Dendritic cell treated with granulocyte-macrophage colony-stimulating factor and Interleukin-4, amounts not matched to agents 40 ng/mL and 50 ng/mL, for 4 days (primary cell): ENCODE measurements at regions not wholly inside any gene's neighbourhood (a gene's known extent, or its start where the extent isn't known, plus 50 kb on each side); places are given as distances from the start of the nearest gene placed in this dataset.

Source experiments
- H3K27ac Mint-ChIP-seq: one replicate; pipeline ENCODE4 v1.8.0; 2022; ENCODE audit warnings: mild to moderate bottlenecking, mixed read lengths
- H3K27me3 Mint-ChIP-seq: one replicate; pipeline ENCODE4 v1.8.0; 2022; ENCODE audit warnings: mild to moderate bottlenecking, mixed read lengths
- H3K36me3 Mint-ChIP-seq: one replicate; pipeline ENCODE4 v1.8.0; 2022; ENCODE audit warnings: low read depth, mixed read lengths
- H3K4me1 Mint-ChIP-seq: one replicate; pipeline ENCODE4 v1.8.0; 2022; ENCODE audit warnings: low read depth, mixed read lengths
- H3K4me3 Mint-ChIP-seq: one replicate; pipeline ENCODE4 v1.8.0; 2022; ENCODE audit warnings: mild to moderate bottlenecking, moderate library complexity, mixed read lengths
- H3K9me3 Mint-ChIP-seq: one replicate; pipeline ENCODE4 v1.8.0; 2022; ENCODE audit warnings: mixed read lengths
- intact Hi-C: fragments of 100-400 bp; cut with micrococcal nuclease; formaldehyde crosslinking; loops from one replicate; pipeline ENCODE4 v1.15.0; 2022

GRCh38 chr5:68407311-68408239 lies 192.0 kb downstream of the PIK3R1 start:
- Mint-ChIP-seq H3K36me3 (no peaks in the 10 kb centered on the region), H3K4me1 (peaks cover 7% of the 10 kb centered on the region), H3K4me3 (no peak overlapping the region), H3K27me3 (no peaks in the 10 kb centered on the region), H3K27ac (peak overlapping the region; percentile 43), H3K9me3 (no peaks in the 10 kb centered on the region)
- intact Hi-C loops, result no loop called here

DNA sequence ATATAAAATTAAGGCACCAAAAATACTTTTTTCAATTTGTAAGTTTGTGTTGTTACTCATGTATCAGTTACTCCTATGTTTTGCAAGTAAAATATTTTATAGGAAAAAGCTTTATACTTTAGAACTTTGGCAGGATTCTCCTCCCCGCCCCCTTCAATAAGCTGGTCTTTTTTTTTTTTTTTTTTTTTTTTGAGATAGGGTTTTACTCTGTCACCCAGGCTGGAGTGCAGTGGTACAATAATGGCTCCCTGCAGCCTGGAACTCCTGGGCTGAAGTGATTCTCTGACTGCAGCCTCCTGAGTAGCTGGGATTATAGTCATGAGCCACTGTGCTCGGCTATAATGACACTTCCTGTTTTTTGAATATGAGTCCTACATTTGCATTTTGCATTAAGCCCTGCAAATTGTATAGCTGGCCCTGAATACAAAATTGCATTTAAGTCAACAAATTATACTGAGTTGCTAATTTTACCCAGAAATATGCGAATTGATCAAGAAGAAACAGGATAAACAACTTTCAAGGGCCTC lies 192.9 kb downstream of the PIK3R1 start:
- Mint-ChIP-seq H3K36me3 (no peaks in the 10 kb centered on the region), H3K27me3 (no peaks in the 10 kb centered on the region), H3K4me1 (peaks cover 7% of the 10 kb centered on the region), H3K9me3 (no peaks in the 10 kb centered on the region), H3K27ac (no peak overlapping the region), H3K4me3 (no peak overlapping the region)
- intact Hi-C loops, result no loop called here

DNA sequence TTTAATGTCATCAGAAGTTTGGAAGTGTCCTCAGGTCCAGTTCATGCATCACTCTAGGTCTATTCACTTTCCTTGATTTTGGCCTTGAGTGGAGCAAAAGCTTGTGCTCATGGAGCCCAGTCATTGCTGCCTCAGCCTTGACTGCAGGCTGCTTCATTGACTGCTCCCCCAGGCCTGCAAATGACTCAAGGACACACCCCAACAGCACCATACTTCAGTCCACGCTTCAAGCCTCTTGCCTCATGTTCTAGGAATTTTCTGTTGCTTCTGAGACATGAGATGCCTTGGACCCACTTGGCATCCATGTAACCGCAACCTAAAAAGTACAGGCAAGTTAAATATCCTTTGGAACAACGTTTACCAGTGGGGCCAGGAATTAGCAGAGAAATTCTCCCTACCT lies 193.7 kb downstream of the PIK3R1 start:
- intact Hi-C loops, result no loop called here
- peaks cover 7% of the 10 kb centered on the region for H3K4me1 Mint-ChIP-seq
- H3K9me3 Mint-ChIP-seq, result no peaks in the 10 kb centered on the region
- H3K36me3 Mint-ChIP-seq, result no peaks in the 10 kb centered on the region
- no peaks in the 10 kb centered on the region for H3K27me3 Mint-ChIP-seq
- no peak overlapping the region for H3K27ac Mint-ChIP-seq
- H3K4me3 Mint-ChIP-seq, result no peak overlapping the region

GRCh38 chr5:68411161-68411560 lies 195.6 kb downstream of the PIK3R1 start:
- Mint-ChIP-seq H3K4me1 (peaks cover 7% of the 10 kb centered on the region), H3K27ac (no peak overlapping the region), H3K9me3 (no peaks in the 10 kb centered on the region), H3K36me3 (no peaks in the 10 kb centered on the region), H3K27me3 (no peaks in the 10 kb centered on the region), H3K4me3 (no peak overlapping the region)
- intact Hi-C loops, result no loop called here

DNA sequence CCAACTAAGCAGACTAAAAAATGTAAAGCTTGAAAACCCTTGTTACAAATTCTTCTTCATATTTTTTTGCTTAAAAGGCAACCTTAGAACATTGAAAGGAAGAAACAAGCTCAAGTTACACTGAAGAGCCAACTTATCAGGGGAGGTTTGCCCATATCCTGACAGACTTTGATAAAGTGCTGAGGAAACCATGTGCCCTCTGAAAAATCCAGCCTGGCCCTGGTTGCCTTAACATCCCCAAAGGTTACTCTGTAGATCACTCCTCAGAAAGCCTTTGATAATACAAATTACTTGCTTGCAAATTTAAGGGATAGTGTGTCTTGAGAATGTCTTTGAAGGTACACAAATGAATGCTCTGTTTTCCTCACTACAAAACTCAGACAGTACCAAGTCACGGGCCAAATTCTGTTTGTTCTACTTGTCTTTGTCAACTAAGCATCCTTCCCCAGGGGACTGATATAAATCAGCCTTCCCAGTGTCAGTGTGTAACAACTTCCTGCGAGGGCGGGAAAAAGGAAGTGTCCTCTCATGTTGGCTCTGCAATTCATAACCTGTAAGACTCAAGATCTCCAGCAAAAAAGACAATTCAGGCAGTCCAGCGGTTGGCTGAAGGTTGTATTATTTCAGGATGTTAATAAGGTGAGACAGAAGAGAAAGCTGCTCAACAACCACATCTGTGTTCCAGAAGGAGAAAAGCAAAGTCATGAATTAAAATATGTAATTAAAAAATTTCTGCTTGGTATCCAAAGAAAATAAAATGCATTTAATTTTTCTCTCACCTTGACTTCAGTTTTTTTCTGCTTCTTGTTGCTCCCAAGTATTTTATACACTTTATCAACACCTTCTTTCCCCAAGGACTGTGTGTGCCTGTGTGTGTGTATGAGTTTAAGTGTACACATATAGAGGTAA lies 199.9 kb downstream of the PIK3R1 start:
- H3K9me3 Mint-ChIP-seq, result no peaks in the 10 kb centered on the region
- intact Hi-C loops, result no loop called here
- H3K4me1 Mint-ChIP-seq, result peaks cover 14% of the 10 kb centered on the region
- no peak overlapping the region for H3K27ac Mint-ChIP-seq
- no peaks in the 10 kb centered on the region for H3K36me3 Mint-ChIP-seq
- H3K27me3 Mint-ChIP-seq, result no peaks in the 10 kb centered on the region
- H3K4me3 Mint-ChIP-seq, result no peak overlapping the region

- H3K27me3 Mint-ChIP-seq, result peaks cover 5% of the 10 kb centered on the region
- H3K4me3 Mint-ChIP-seq, result no peak overlapping the region
- no peaks in the 10 kb centered on the region for H3K9me3 Mint-ChIP-seq
- intact Hi-C loops, result no loop called here
- H3K36me3 Mint-ChIP-seq, result no peaks in the 10 kb centered on the region
- H3K4me1 Mint-ChIP-seq, result peaks cover 17% of the 10 kb centered on the region
- H3K27ac Mint-ChIP-seq, result no peak overlapping the region
These were observed 201.2 kb downstream of the PIK3R1 start for GRCh38 chr5:68416714-68417113.

- intact Hi-C loops, result no loop called here
- no peak overlapping the region for H3K27ac Mint-ChIP-seq
- H3K27me3 Mint-ChIP-seq, result peaks cover 11% of the 10 kb centered on the region
- H3K36me3 Mint-ChIP-seq, result no peaks in the 10 kb centered on the region
- no peaks in the 10 kb centered on the region for H3K9me3 Mint-ChIP-seq
- H3K4me1 Mint-ChIP-seq, result peaks cover 29% of the 10 kb centered on the region
- H3K4me3 Mint-ChIP-seq, result no peak overlapping the region
These were observed 202.6 kb downstream of the PIK3R1 start for GRCh38 chr5:68418201-68418600.

DNA sequence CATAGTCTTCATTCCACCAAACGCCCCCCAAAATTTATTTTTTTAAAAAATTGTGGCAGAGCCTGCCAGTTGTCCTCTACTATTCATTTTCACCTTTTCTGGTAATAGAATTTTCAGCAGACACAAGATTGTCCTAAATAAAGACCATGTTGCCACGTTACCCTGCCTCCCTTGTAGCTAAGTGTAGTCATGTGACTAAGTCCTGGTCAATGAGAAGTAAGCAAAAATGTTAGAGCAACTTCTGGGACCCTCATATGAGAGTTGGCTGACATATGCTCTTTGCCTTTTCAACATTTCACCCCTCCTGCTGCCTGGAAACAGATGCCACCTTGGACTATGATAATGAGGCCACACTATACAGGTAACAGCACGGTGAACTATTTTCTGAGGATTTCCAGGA lies 203.1 kb downstream of the PIK3R1 start:
- Mint-ChIP-seq H3K9me3 (no peaks in the 10 kb centered on the region), H3K27ac (no peak overlapping the region), H3K27me3 (peaks cover 11% of the 10 kb centered on the region), H3K4me3 (no peak overlapping the region), H3K36me3 (no peaks in the 10 kb centered on the region), H3K4me1 (peaks cover 34% of the 10 kb centered on the region)
- intact Hi-C loops, result no loop called here

GRCh38 chr5:68419081-68419636 lies 203.6 kb downstream of the PIK3R1 start:
- Mint-ChIP-seq H3K36me3 (no peaks in the 10 kb centered on the region), H3K4me1 (peaks cover 39% of the 10 kb centered on the region), H3K27me3 (peaks cover 11% of the 10 kb centered on the region), H3K4me3 (no peak overlapping the region), H3K9me3 (no peaks in the 10 kb centered on the region), H3K27ac (no peak overlapping the region)
- intact Hi-C loops, result no loop called here

GRCh38 chr5:68419637-68420452 lies 204.3 kb downstream of the PIK3R1 start:
- peaks cover 43% of the 10 kb centered on the region for H3K4me1 Mint-ChIP-seq
- H3K9me3 Mint-ChIP-seq, result no peaks in the 10 kb centered on the region
- no peaks in the 10 kb centered on the region for H3K36me3 Mint-ChIP-seq
- peaks cover 11% of the 10 kb centered on the region for H3K27me3 Mint-ChIP-seq
- H3K27ac Mint-ChIP-seq, result peak overlapping the region; percentile 12
- H3K4me3 Mint-ChIP-seq, result no peak overlapping the region
- intact Hi-C loops, result no loop called here

DNA sequence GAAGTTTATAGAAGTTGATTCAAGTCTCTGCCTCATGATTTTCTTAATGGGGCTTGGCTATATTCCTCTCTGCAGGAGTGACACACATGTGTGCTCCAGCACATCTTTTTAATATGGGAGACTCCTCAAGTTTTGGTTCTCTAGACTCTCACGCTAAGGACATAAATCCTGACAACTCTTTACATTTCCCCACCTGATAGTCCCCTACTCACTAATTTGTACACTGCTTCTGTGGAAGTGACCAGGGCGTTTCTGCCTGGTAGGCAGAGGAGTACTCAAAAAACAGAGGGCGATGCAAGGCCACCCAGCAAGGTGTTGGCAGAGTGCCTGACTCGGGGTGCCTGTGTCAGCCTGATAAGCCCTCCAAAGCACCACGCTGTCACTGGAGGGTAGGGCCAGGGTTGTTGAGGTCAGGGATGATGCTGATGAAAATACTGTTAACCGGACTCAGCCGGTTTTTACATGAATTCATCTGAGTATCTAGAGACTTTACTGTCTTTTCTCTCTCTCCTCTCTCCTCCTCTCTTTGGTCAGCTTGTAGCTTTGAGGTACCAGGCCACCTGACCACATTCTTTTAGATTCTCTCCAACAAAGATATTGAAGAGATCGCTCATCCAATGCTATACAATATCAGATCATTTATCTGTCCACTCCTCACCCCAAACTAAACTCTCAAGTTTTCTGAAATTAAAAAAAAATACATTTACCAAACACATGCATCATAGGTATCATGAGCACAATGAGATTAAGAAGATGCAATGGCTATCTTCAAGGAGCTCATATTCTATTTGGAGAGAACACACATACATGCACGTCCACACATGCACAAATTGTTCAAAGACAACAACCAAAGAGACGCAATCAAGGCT lies 205.2 kb downstream of the PIK3R1 start:
- H3K9me3 Mint-ChIP-seq, result no peaks in the 10 kb centered on the region

DNA sequence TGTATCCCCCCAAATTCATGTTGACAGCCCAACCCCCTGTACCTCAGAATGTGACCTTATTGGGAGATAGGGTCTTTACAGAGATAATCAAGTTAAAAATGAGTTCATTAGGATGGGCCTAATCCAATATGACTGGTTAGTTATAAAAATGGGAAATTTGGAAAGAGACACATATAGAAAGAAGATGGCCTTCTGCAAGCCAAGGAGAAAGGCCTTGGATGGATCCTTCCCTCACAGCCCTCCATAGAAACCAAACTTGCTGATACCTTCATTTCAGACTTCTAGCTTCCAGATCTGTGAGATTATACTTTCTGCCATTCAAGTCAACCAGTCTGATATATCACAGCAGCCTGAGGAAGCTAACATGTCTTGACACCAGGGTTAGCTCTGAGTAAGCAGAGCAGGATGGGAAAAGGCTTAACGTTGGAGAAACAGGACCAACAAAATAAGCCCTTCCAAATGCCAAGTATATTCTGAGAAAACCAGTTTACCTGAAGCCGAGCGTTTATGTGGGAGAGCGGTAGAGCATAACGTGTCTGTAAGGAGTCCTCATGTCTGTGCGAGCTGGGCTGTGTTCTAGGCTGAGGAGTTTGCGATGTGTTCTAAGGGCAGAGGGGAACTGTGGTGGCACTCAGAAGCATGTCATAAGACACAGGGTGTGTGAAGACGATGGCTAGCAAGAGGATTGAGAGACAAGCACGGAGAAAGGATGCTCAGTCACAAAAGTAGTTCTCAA lies 206.1 kb downstream of the PIK3R1 start:
- Mint-ChIP-seq H3K36me3 (no peaks in the 10 kb centered on the region), H3K4me1 (peaks cover 53% of the 10 kb centered on the region), H3K4me3 (no peak overlapping the region), H3K27me3 (peaks cover 12% of the 10 kb centered on the region), H3K27ac (peak overlapping the region; percentile 35), H3K9me3 (no peaks in the 10 kb centered on the region)
- intact Hi-C loops, result no loop called here

More for the DNA sequence above, 205.2 kb downstream of the PIK3R1 start:
- Mint-ChIP-seq H3K4me1 (peaks cover 51% of the 10 kb centered on the region), H3K4me3 (no peak overlapping the region), H3K27me3 (peaks cover 11% of the 10 kb centered on the region), H3K27ac (no peak overlapping the region), H3K36me3 (no peaks in the 10 kb centered on the region)
- intact Hi-C loops, result no loop called here
